Osteoblast (primary cell): ENCODE measurements at regions not wholly inside any gene's neighbourhood (a gene's known extent, or its start where the extent isn't known, plus 50 kb on each side); places are given as distances from the start of the nearest gene placed in this dataset.

Source experiments
- DNase-seq: peaks from one replicate; pipeline ENCODE4 v3.0.0; 2011; ENCODE audit warnings: low spot score, mixed read lengths; ENCODE audit not compliant: insufficient read length; ENCODE audit errors: missing footprints
- H2AFZ ChIP-seq: 2 replicates; pipeline ENCODE4 v1.6.0; 2011; ENCODE audit warnings: mild to moderate bottlenecking, low read length
- H3K27ac ChIP-seq: 2 replicates; pipeline ENCODE4 v1.5.1; 2011; ENCODE audit warnings: mild to moderate bottlenecking, low read depth, low read length, moderate library complexity
- H3K27me3 ChIP-seq: 2 replicates; pipeline ENCODE4 v1.6.0; 2012; ENCODE audit warnings: mild to moderate bottlenecking, control low read depth, inconsistent platforms, low read length, moderate library complexity; ENCODE audit not compliant: insufficient read depth
- H3K36me3 ChIP-seq: 2 replicates; pipeline ENCODE4 v1.5.1; 2011; ENCODE audit warnings: mild to moderate bottlenecking, low read length, control low read depth, moderate library complexity; ENCODE audit not compliant: insufficient read depth
- H3K4me1 ChIP-seq: 2 replicates; pipeline ENCODE4 v1.5.1; 2011; ENCODE audit warnings: mild to moderate bottlenecking, low read length, control low read depth, moderate library complexity; ENCODE audit not compliant: insufficient read depth
- H3K4me2 ChIP-seq: 2 replicates; pipeline ENCODE4 v1.6.0; 2011; ENCODE audit warnings: mild to moderate bottlenecking, low read length; ENCODE audit not compliant: insufficient read depth
- H3K4me3 ChIP-seq: fragments of 200-600 bp; sonication (generic); 3 replicates; pipeline ENCODE4 v1.5.1; 2012; ENCODE audit warnings: mild to moderate bottlenecking, low read length, inconsistent platforms; ENCODE audit not compliant: insufficient read depth
- H3K79me2 ChIP-seq: 2 replicates; pipeline ENCODE4 v1.6.0; 2012; ENCODE audit warnings: mild to moderate bottlenecking, low read length, control low read depth, inconsistent platforms; ENCODE audit not compliant: insufficient read depth
- H3K9me3 ChIP-seq: 2 replicates; pipeline ENCODE4 v1.5.1; 2011; ENCODE audit warnings: low read depth, low read length, control low read depth
- H4K20me1 ChIP-seq: 2 replicates; pipeline ENCODE4 v1.6.0; 2012; ENCODE audit warnings: mild to moderate bottlenecking, low read length, control low read depth; ENCODE audit not compliant: insufficient read depth
- CTCF ChIP-seq: IDR thresholded peaks from 2 replicates; pipeline ENCODE4 v1.5.1; 2011; ENCODE audit warnings: mild to moderate bottlenecking, low read depth, low read length, moderate library complexity; ENCODE audit errors: extremely low read depth

GRCh38 chr10:109207361-109207760 lies 716.0 kb downstream of the XPNPEP1 start:
- H4K20me1 ChIP-seq = no peaks in the 10 kb centered on the region
- no peaks in the 10 kb centered on the region for H3K9me3 ChIP-seq
- TF ChIP-seq CTCF = no peak
- no peak overlapping the region for H3K4me2 ChIP-seq
- H3K79me2 ChIP-seq = no peaks in the 10 kb centered on the region
- no peak overlapping the region for H3K27ac ChIP-seq
- no peaks in the 10 kb centered on the region for H3K27me3 ChIP-seq
- H3K4me3 ChIP-seq = no peak overlapping the region
- H3K4me1 ChIP-seq = peaks cover 5% of the 10 kb centered on the region
- no peaks in the 10 kb centered on the region for H3K36me3 ChIP-seq
- H2AFZ ChIP-seq = no peak overlapping the region
- no peak for DNase-seq

DNA sequence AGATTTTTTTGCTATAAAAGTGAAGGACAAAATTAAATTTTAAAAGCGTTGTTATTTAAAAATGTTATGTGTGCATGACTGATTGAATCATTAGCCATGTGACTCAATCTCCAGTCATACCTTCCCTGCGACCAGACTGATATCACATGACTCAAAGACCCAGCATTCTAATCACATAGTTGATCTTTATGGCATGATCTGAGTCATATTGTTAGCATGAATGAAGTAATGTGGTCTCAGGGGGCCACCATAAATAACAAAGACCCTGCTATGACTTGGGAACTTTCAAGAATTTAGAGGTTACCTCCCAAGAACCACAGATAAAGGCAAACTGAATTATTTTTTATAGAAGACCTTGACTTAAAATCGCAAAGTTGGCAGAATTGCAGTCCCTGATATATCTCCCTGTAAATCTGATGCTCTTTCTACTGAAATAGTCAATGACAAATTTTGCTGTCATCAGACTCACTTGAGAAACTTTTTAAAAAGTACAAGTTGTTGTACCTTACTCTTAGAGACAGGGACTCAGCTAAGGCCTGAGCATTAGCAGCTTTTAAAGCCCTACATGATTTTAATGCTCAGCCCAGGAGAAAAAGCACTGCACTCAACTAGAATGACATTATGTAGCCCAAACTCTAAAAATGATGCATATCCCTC lies 717.3 kb downstream of the XPNPEP1 start:
- H4K20me1 ChIP-seq = no peaks in the 10 kb centered on the region
- no peaks in the 10 kb centered on the region for H3K36me3 ChIP-seq
- peaks cover 5% of the 10 kb centered on the region for H3K4me1 ChIP-seq
- peak; percentile 5 for DNase-seq
- H3K4me3 ChIP-seq = no peak overlapping the region
- H3K27me3 ChIP-seq = no peaks in the 10 kb centered on the region
- no peaks in the 10 kb centered on the region for H3K9me3 ChIP-seq
- no peak overlapping the region for H2AFZ ChIP-seq
- H3K4me2 ChIP-seq = no peak overlapping the region
- H3K79me2 ChIP-seq = no peaks in the 10 kb centered on the region
- TF ChIP-seq CTCF = no peak
- peak overlapping the region; percentile 6 for H3K27ac ChIP-seq

GRCh38 chr10:109203646-109204353 lies 719.5 kb downstream of the XPNPEP1 start:
- Histone ChIP-seq H3K27ac (no peak overlapping the region), H3K4me3 (no peak overlapping the region), H3K79me2 (no peaks in the 10 kb centered on the region), H2AFZ (peak overlapping the region; percentile 34), H3K9me3 (no peaks in the 10 kb centered on the region), H3K4me1 (peaks cover 5% of the 10 kb centered on the region), H3K27me3 (no peaks in the 10 kb centered on the region), H4K20me1 (no peaks in the 10 kb centered on the region), H3K36me3 (no peaks in the 10 kb centered on the region), H3K4me2 (no peak overlapping the region)
- TF ChIP-seq CTCF = no peak
- no peak for DNase-seq

- DNase-seq = no peak
- Histone ChIP-seq H3K27ac (no peak overlapping the region), H3K27me3 (no peaks in the 10 kb centered on the region), H3K9me3 (no peaks in the 10 kb centered on the region), H3K4me2 (no peak overlapping the region), H3K36me3 (no peaks in the 10 kb centered on the region), H4K20me1 (no peaks in the 10 kb centered on the region), H2AFZ (no peak overlapping the region), H3K4me1 (peaks cover 5% of the 10 kb centered on the region), H3K4me3 (no peak overlapping the region), H3K79me2 (no peaks in the 10 kb centered on the region)
- TF ChIP-seq CTCF = no peak
Observed at GRCh38 chr10:109202111-109202510, 721.2 kb downstream of the XPNPEP1 start.
